GM12878 (cell line): ENCODE measurements at regions not wholly inside any gene's neighbourhood (a gene's known extent, or its start where the extent isn't known, plus 50 kb on each side); places are given as distances from the start of the nearest gene placed in this dataset.

Experiments used
- ATAC-seq: fragments of 200-7000 bp; cut with Tn5 transposase; 3 replicates; pipeline ENCODE4 v1.9.1; 2020; ENCODE audit warnings: mild to moderate bottlenecking, moderate library complexity
- BruUV-seq: library from RNA; stranded (reverse); fragments of 400-500 nt; replicated peaks from 2 replicates; lab custom pipeline; 2021; lab: Mats Ljungman, UMichigan
- CTCF ChIA-PET: fragments of 300-600 bp; sonication (Branson Sonifier 250); formaldehyde crosslinking; extraction: SDS; loops from one replicate; lab custom pipeline; 2021; ENCODE audit warnings: inconsistent platforms; lab: Yijun Ruan, JAX
- POLR2A ChIA-PET: fragments of 350-600 bp; formaldehyde crosslinking; extraction: SDS; loops from one replicate; lab custom pipeline; 2021; ENCODE audit warnings: inconsistent platforms; lab: Charles Lee
- RAD21 ChIA-PET: fragments of 300-600 bp; sonication (Branson Sonifier 250); formaldehyde crosslinking; loops from one replicate; lab custom pipeline; 2023; ENCODE audit warnings: antibody characterized with exemption; ENCODE audit not compliant: unreplicated experiment; lab: Charles Lee
- SMC1A ChIA-PET: fragments of 300-600 bp; sonication (Branson Sonifier 250); formaldehyde crosslinking; loops from one replicate; lab custom pipeline; 2023; ENCODE audit not compliant: unreplicated experiment, uncharacterized antibody; lab: Charles Lee
- DNase-seq: peaks from one replicate; pipeline ENCODE4 v3.0.0-alpha.2; 2011; ENCODE audit warnings: low read depth, low spot score
- FAIRE-seq: peaks from 3 replicates; lab custom pipeline; 2011; peaks lifted over from hg19 to GRCh38; lab: Jason Lieb, UNC
- H2AFZ ChIP-seq: 2 replicates; pipeline ENCODE4 v1.6.0; 2011; ENCODE audit warnings: low read depth, low read length, control low read depth; ENCODE audit not compliant: control insufficient read depth
- H3K27ac ChIP-seq: 2 replicates; pipeline ENCODE4 v1.5.1; 2011; ENCODE audit warnings: control low read depth; ENCODE audit not compliant: control insufficient read depth, insufficient read depth
- H3K27me3 ChIP-seq, 2 experiments: replicated peaks in 1 of 2; 2 replicates each; pipeline versions ENCODE4 v1.6.0 to v1.6.1; 2011; ENCODE audit warnings: low read length in 1 of 2; ENCODE audit not compliant: control insufficient read depth in 2 of 2, insufficient read depth in 2 of 2
- H3K36me3 ChIP-seq, 2 experiments: 2 replicates each; pipeline ENCODE4 v1.5.1; 2011; ENCODE audit warnings: low read length in 1 of 2; ENCODE audit not compliant: control insufficient read depth in 2 of 2, insufficient read depth in 2 of 2
- H3K4me1 ChIP-seq: 2 replicates; pipeline ENCODE4 v1.6.1; 2011; ENCODE audit warnings: mild to moderate bottlenecking, low read length, moderate library complexity, mixed read lengths; ENCODE audit not compliant: control insufficient read depth, insufficient read depth
- H3K4me2 ChIP-seq: 2 replicates; pipeline ENCODE4 v1.6.0; 2011; ENCODE audit warnings: control low read depth; ENCODE audit not compliant: control insufficient read depth, insufficient read depth
- H3K4me3 ChIP-seq: fragments of 200-600 bp; sonication (generic); 2 replicates; pipeline ENCODE4 v1.5.1; 2016
- H3K79me2 ChIP-seq: 2 replicates; pipeline ENCODE4 v1.6.0; 2011; ENCODE audit warnings: low read length; ENCODE audit not compliant: control insufficient read depth, insufficient read depth
- H3K9ac ChIP-seq: 2 replicates; pipeline ENCODE4 v1.8.0; 2011; ENCODE audit warnings: low read length, control low read depth, mixed read lengths; ENCODE audit not compliant: control insufficient read depth, insufficient read depth
- H3K9me3 ChIP-seq: replicated peaks from 3 replicates; pipeline ENCODE4 v1.5.1; 2011; ENCODE audit warnings: mild to moderate bottlenecking, low read length; ENCODE audit not compliant: control insufficient read depth, insufficient read depth
- H4K20me1 ChIP-seq: 2 replicates; pipeline ENCODE4 v1.6.0; 2011; ENCODE audit not compliant: control insufficient read depth, insufficient read depth
- CHD2 ChIP-seq: IDR thresholded peaks from 2 replicates; pipeline ENCODE4 v1.6.1; 2011; ENCODE audit warnings: low read depth, low read length, improper control_type of control experiment, borderline replicate concordance
- DPF2 ChIP-seq: fragments of 450-650 bp; IDR thresholded peaks from 2 replicates; pipeline ENCODE4 v1.6.1; 2017; ENCODE audit warnings: mild to moderate bottlenecking
- ETV6 ChIP-seq, 2 experiments: fragments of 450-650 bp in 1 of 2; IDR thresholded peaks in 1 of 2; conservative IDR thresholded peaks in 1 of 2; 2 replicates each; pipeline ENCODE4 v1.6.1; 2014; ENCODE audit warnings: antibody characterized with exemption in 1 of 2, borderline replicate concordance in 1 of 2, low read depth in 1 of 2, mild to moderate bottlenecking in 1 of 2, moderate library complexity in 1 of 2
- EZH2 ChIP-seq: IDR thresholded peaks from 2 replicates; pipeline ENCODE4 v1.6.1; 2012; ENCODE audit warnings: low read depth, mild to moderate bottlenecking, control low read depth, inconsistent platforms, low read length, borderline replicate concordance; ENCODE audit not compliant: control insufficient read depth
- IRF4 ChIP-seq: IDR thresholded peaks from 2 replicates; pipeline ENCODE4 v1.6.1; 2011; ENCODE audit warnings: low read depth, low read length
- NFIC ChIP-seq: IDR thresholded peaks from 2 replicates; pipeline ENCODE4 v1.6.1; 2012; ENCODE audit warnings: low read depth, mild to moderate bottlenecking, inconsistent platforms, low read length, moderate library complexity
- NR2F1 ChIP-seq: fragments of 450-650 bp; conservative IDR thresholded peaks from 2 replicates; pipeline ENCODE4 v1.6.1; 2017; ENCODE audit warnings: mild to moderate bottlenecking
- NRF1 ChIP-seq: conservative IDR thresholded peaks from 2 replicates; pipeline ENCODE4 v1.6.1; 2011; ENCODE audit warnings: mild to moderate bottlenecking, low read depth, low read length, improper control_type of control experiment
- PAX8 ChIP-seq: fragments of 450-650 bp; IDR thresholded peaks from 2 replicates; pipeline ENCODE4 v1.6.1; 2017; ENCODE audit warnings: mild to moderate bottlenecking, moderate library complexity
- RAD21 ChIP-seq: IDR thresholded peaks from 2 replicates; pipeline ENCODE4 v1.6.1; 2011; ENCODE audit warnings: mild to moderate bottlenecking, low read depth, low read length, moderate library complexity; ENCODE audit not compliant: insufficient read depth
- STAT1 ChIP-seq: fragments of 450-650 bp; conservative IDR thresholded peaks from 2 replicates; pipeline ENCODE4 v1.6.1; 2014; ENCODE audit warnings: antibody characterized with exemption, mild to moderate bottlenecking
- SUZ12 ChIP-seq: fragments of 200-600 bp; sonication (generic); IDR thresholded peaks from one replicate; pipeline ENCODE4 v1.6.1; 2018; ENCODE audit warnings: antibody characterized with exemption, mild to moderate bottlenecking; ENCODE audit not compliant: unreplicated experiment
- WGBS: methylation state at CpG from one replicate; pipeline ENCODE4 v1.1.6; 2016; ENCODE audit warnings: low lambda C conversion rate; ENCODE audit not compliant: insufficient replicate concordance, insufficient coverage; ENCODE audit errors: missing lambda C conversion rate; 5-methylcytosine and 5-hydroxymethylcytosine counted together
- in situ Hi-C: fragments of 300-500 bp; cut with MboI; formaldehyde crosslinking; loops from 9 replicates; pipeline ENCODE4 v1.14.3; 2018; ENCODE audit warnings: mixed read lengths
- intact Hi-C: fragments of 100-400 bp; cut with micrococcal nuclease; formaldehyde crosslinking; loops from one replicate; pipeline ENCODE4 v1.14.2; 2022; ENCODE audit not compliant: unreplicated experiment
- TF ChIP-seq, protein P1 (sequence below): fragments of 450-650 bp; IDR thresholded peaks from 2 replicates; pipeline ENCODE4 v1.6.1; 2017; ENCODE audit warnings: mild to moderate bottlenecking

DNA sequence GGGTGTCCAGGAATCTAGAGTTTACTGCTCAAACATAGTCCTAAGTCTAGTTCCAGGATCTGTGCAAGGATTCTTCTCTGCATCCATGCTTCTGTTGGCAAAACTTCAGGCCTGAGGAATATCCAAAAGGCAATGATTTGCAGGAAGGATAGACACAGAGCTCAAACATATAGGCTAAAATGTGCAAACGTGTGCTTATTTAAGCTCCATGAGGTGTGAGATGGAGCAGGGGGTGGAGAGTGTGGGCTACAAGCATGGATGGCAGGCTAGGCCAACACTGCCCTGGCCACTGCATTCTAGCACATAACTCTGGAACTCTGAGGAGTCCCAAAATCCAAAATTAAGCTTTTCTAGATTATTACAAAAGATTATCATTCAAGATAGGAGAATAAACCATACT, 301.1 kb downstream of the PAX3 start:
- no peaks in the 10 kb centered on the region for H3K79me2 ChIP-seq
- H4K20me1 ChIP-seq = no peaks in the 10 kb centered on the region
- WGBS = 0% methylated on average over 1 of the region's 1 CpG
- FAIRE-seq = no peak
- ChIA-PET POLR2A (no interaction called here), RAD21 (no interaction called here), SMC1A (no interaction called here)
- in situ Hi-C loops = no loop called here
- no peaks in the 10 kb centered on the region for H3K4me1 ChIP-seq
- H3K9me3 ChIP-seq = no peaks in the 10 kb centered on the region
- TF ChIP-seq, protein P1, sequence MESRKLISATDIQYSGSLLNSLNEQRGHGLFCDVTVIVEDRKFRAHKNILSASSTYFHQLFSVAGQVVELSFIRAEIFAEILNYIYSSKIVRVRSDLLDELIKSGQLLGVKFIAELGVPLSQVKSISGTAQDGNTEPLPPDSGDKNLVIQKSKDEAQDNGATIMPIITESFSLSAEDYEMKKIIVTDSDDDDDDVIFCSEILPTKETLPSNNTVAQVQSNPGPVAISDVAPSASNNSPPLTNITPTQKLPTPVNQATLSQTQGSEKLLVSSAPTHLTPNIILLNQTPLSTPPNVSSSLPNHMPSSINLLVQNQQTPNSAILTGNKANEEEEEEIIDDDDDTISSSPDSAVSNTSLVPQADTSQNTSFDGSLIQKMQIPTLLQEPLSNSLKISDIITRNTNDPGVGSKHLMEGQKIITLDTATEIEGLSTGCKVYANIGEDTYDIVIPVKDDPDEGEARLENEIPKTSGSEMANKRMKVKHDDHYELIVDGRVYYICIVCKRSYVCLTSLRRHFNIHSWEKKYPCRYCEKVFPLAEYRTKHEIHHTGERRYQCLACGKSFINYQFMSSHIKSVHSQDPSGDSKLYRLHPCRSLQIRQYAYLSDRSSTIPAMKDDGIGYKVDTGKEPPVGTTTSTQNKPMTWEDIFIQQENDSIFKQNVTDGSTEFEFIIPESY = no peak
- TF ChIP-seq, all 136 proteins: peak for 0
- no peak overlapping the region for H3K27ac ChIP-seq
- H2AFZ ChIP-seq = no peak overlapping the region
- H3K4me2 ChIP-seq = no peak overlapping the region
- DNase-seq (no peak), ATAC-seq (no peak)
- H3K9ac ChIP-seq = no peak overlapping the region
- no peaks in the 10 kb centered on the region for H3K27me3 ChIP-seq
- intact Hi-C loops = no loop called here
- no peak overlapping the region for H3K4me3 ChIP-seq
- H3K36me3 ChIP-seq = no peaks in the 10 kb centered on the region
- BruUV-seq = no TSS peak
- CTCF ChIA-PET = interaction anchor here (0.9 kb wide), 1 partner anchor 27 kb away, joined by 3 read pairs; no protein-coding TSS in a partner anchor

DNA sequence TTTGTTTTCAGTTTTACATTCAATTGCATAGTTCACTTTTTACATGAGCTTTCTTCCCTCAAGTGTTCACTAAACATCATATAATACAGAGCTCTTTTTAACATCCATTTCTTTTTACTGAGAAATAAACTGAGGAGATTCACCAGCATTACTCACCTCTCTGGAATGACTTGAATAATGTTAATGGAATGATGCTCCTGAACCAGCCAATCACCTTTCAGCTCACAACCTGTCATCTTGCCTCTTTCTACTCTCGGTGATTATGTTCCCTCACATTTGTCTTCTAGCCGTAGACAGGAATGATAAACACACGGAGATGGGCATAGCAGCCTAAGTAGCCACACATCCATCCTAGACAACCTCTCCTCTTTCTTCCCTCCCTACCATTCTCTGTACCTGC, 301.7 kb downstream of the PAX3 start:
- Histone ChIP-seq H3K27ac (no peak overlapping the region), H3K4me1 (no peaks in the 10 kb centered on the region), H3K79me2 (no peaks in the 10 kb centered on the region), H3K4me3 (no peak overlapping the region), H3K36me3 (no peaks in the 10 kb centered on the region), H3K27me3 (no peaks in the 10 kb centered on the region), H3K9ac (no peak overlapping the region), H3K4me2 (no peak overlapping the region), H2AFZ (no peak overlapping the region), H3K9me3 (no peaks in the 10 kb centered on the region), H4K20me1 (no peaks in the 10 kb centered on the region)
- FAIRE-seq = no peak
- in situ Hi-C loops = no loop called here
- WGBS = 58% methylated on average over 3 of the region's 3 CpGs
- SMC1A ChIA-PET = no interaction called here
- ATAC-seq = no peak
- no peak for TF ChIP-seq EZH2
- TF ChIP-seq NFIC = no peak
- no peak for TF ChIP-seq NRF1
- TF ChIP-seq STAT1 = no peak
- TF ChIP-seq IRF4 = no peak
- no peak for TF ChIP-seq DPF2
- TF ChIP-seq NR2F1 = no peak
- no peak for TF ChIP-seq RAD21
- TF ChIP-seq ETV6 (conservative IDR thresholded peaks at IDR 0.05 in 1 of 2, IDR thresholded peaks at IDR 0.05 in 1 of 2; ENCODE audit: borderline replicate concordance in 1 of 2, low read depth in 1 of 2) = no peak
- TF ChIP-seq SUZ12 = no peak
- no peak for TF ChIP-seq PAX8
- TF ChIP-seq CHD2 = no peak
- BruUV-seq = no TSS peak
- RAD21 ChIA-PET = no interaction called here
- intact Hi-C loops = no loop called here
- DNase-seq = no peak
- CTCF ChIA-PET = interaction anchor here (1.3 kb wide), 1 partner anchor 41 kb away, joined by 3 read pairs; no protein-coding TSS in a partner anchor
- POLR2A ChIA-PET = no interaction called here
